C4-2B (cell line): ENCODE measurements at regions not wholly inside any gene's neighbourhood (a gene's known extent, or its start where the extent isn't known, plus 50 kb on each side); places are given as distances from the start of the nearest gene placed in this dataset.

Experiments used
- H3K27ac ChIP-seq: fragments of 450-650 bp; 2 replicates; pipeline ENCODE4 v1.5.1; 2017
- CTCF ChIP-seq: fragments of 450-650 bp; conservative IDR thresholded peaks from 2 replicates; pipeline ENCODE4 v1.5.1; 2017; ENCODE audit warnings: mild to moderate bottlenecking
- ZFX ChIP-seq: fragments of 450-650 bp; IDR thresholded peaks from 2 replicates; pipeline ENCODE4 v1.6.1; 2017

GRCh38 chr4:111178231-111178630, 555.4 kb upstream of the PITX2 start:
- TF ChIP-seq ZFX, result no peak
- no peak for TF ChIP-seq CTCF
- H3K27ac ChIP-seq, result no peak overlapping the region

GRCh38 chr4:111187108-111187507, 564.2 kb upstream of the PITX2 start:
- TF ChIP-seq CTCF (no peak), ZFX (no peak)
- H3K27ac ChIP-seq, result no peak overlapping the region

GRCh38 chr4:111198446-111198845, 575.6 kb upstream of the PITX2 start:
- no peak for TF ChIP-seq CTCF
- no peak for TF ChIP-seq ZFX
- no peak overlapping the region for H3K27ac ChIP-seq

GRCh38 chr4:111204797-111205196, 581.9 kb upstream of the PITX2 start:
- no peak for TF ChIP-seq CTCF
- no peak overlapping the region for H3K27ac ChIP-seq

- no peak for TF ChIP-seq CTCF
- TF ChIP-seq ZFX, result no peak
- no peak overlapping the region for H3K27ac ChIP-seq
These were observed 586.1 kb upstream of the PITX2 start for GRCh38 chr4:111208970-111209369.

GRCh38 chr4:111209706-111210105, 586.8 kb upstream of the PITX2 start:
- TF ChIP-seq CTCF, result no peak
- no peak for TF ChIP-seq ZFX
- H3K27ac ChIP-seq, result no peak overlapping the region

GRCh38 chr4:111210595-111210994, 587.7 kb upstream of the PITX2 start:
- no peak for TF ChIP-seq ZFX
- no peak for TF ChIP-seq CTCF
- no peak overlapping the region for H3K27ac ChIP-seq
